Upper lobe of left lung (tissue), 4 donors: ENCODE measurements at regions not wholly inside any gene's neighbourhood (a gene's known extent, or its start where the extent isn't known, plus 50 kb on each side); places are given as distances from the start of the nearest gene placed in this dataset.

Source experiments
- EP300 ChIP-seq, 4 donors: sonication (generic); formaldehyde crosslinking; IDR thresholded peaks; one replicate each; pipeline ENCODE4 v1.5.1; 2017; ENCODE audit warnings: antibody characterized with exemption in 4 of 4, control low read depth in 2 of 4
- POLR2A ChIP-seq, 4 donors: fragments of 450-650 bp; IDR thresholded peaks; one replicate each; pipeline ENCODE4 v1.5.1; 2016 to 2017; ENCODE audit warnings: antibody characterized with exemption in 4 of 4, mild to moderate bottlenecking in 2 of 4
- TF ChIP-seq, protein P1 (sequence below), 6 experiments: fragments of 450-650 bp in 4 of 6; fragments of 200-600 bp in 2 of 6; sonication (generic) in 2 of 6; IDR thresholded peaks; one replicate each; pipeline ENCODE4 v1.5.1; 2016 to 2019; ENCODE audit warnings: antibody characterized with exemption in 6 of 6

DNA sequence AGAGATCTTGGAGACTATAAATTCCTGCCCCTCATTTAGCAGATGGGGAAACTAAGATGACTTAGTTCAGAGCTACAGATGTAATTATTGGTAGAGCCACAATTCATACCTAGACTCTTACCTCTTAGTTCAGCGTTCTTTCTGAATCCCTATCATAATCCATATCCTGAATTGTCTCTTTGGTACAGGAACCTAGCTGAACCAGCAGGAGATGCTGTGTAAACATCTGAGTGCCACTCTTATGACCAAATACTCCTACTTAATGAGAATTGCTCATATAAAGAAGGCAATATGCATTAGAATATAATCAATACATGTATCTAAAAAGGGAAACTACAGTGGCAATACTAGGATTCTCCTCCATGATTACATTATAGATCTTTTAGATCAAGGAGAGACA is 459.0 kb downstream of the SIPA1L2 start:
- TF ChIP-seq, protein P1, sequence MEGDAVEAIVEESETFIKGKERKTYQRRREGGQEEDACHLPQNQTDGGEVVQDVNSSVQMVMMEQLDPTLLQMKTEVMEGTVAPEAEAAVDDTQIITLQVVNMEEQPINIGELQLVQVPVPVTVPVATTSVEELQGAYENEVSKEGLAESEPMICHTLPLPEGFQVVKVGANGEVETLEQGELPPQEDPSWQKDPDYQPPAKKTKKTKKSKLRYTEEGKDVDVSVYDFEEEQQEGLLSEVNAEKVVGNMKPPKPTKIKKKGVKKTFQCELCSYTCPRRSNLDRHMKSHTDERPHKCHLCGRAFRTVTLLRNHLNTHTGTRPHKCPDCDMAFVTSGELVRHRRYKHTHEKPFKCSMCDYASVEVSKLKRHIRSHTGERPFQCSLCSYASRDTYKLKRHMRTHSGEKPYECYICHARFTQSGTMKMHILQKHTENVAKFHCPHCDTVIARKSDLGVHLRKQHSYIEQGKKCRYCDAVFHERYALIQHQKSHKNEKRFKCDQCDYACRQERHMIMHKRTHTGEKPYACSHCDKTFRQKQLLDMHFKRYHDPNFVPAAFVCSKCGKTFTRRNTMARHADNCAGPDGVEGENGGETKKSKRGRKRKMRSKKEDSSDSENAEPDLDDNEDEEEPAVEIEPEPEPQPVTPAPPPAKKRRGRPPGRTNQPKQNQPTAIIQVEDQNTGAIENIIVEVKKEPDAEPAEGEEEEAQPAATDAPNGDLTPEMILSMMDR (IDR thresholded peaks at IDR 0.05) = no peak
- no peak for TF ChIP-seq EP300 (IDR thresholded peaks at IDR 0.05)
- TF ChIP-seq POLR2A (IDR thresholded peaks at IDR 0.05) = no peak
